K562 (cell line): ENCODE measurements at regions not wholly inside any gene's neighbourhood (a gene's known extent, or its start where the extent isn't known, plus 50 kb on each side); places are given as distances from the start of the nearest gene placed in this dataset.

ENCODE experiments used
- ATF3 ChIP-seq, 2 experiments: fragments of 450-650 bp in 1 of 2; sonication (generic) in 1 of 2; formaldehyde crosslinking in 1 of 2; IDR thresholded peaks in 1 of 2; conservative IDR thresholded peaks in 1 of 2; 2 replicates each; pipeline versions ENCODE4 v1.6.1 to v1.8.1; 2016 to 2023; ENCODE audit warnings: mild to moderate bottlenecking in 2 of 2, moderate library complexity in 2 of 2, inconsistent platforms in 1 of 2, missing genetic modification reagents in 1 of 2
- BCOR ChIP-seq: fragments of 450-650 bp; IDR thresholded peaks from 2 replicates; pipeline ENCODE4 v1.6.1; 2016
- CBX2 ChIP-seq: fragments of 200-600 bp; sonication (generic); IDR thresholded peaks from one replicate; pipeline ENCODE4 v1.6.1; 2012; ENCODE audit warnings: mild to moderate bottlenecking, low read length, inconsistent platforms; ENCODE audit not compliant: insufficient read depth, poor library complexity, severe bottlenecking
- HMG20B ChIP-seq: fragments of 250-450 bp; sonication (Bioruptor Pico); IDR thresholded peaks from 2 replicates; pipeline ENCODE4 v1.5.0; 2021; ENCODE audit warnings: mild to moderate bottlenecking
- NONO ChIP-seq, 2 experiments: fragments of 200-400 bp in 1 of 2; fragments of 450-650 bp in 1 of 2; formaldehyde crosslinking in 1 of 2; IDR thresholded peaks; 2 replicates each; pipeline ENCODE4 v1.6.1; 2017; ENCODE audit warnings: low read depth in 2 of 2, mild to moderate bottlenecking in 2 of 2, moderate library complexity in 2 of 2, low read length in 1 of 2
- POU5F1 ChIP-seq: fragments of 150-350 bp; IDR thresholded peaks from 2 replicates; pipeline ENCODE4 v1.6.1; 2014; ENCODE audit warnings: borderline replicate concordance, low read length, low read depth, mild to moderate bottlenecking; ENCODE audit not compliant: partially characterized antibody
- ZKSCAN8 ChIP-seq: fragments of 200-800 bp; sonication (Bioruptor generic); IDR thresholded peaks from 2 replicates; pipeline ENCODE4 v1.6.1; 2016; ENCODE audit warnings: missing genetic modification characterization, missing compliant biosample characterization
- ZNF766 ChIP-seq: fragments of 200-800 bp; sonication (Bioruptor generic); conservative IDR thresholded peaks from 2 replicates; pipeline ENCODE4 v1.6.1; 2016; ENCODE audit warnings: missing genetic modification characterization, missing compliant biosample characterization
- TF ChIP-seq, protein P1 (sequence below): fragments of 250-450 bp; sonication (Bioruptor Pico); IDR thresholded peaks from 2 replicates; pipeline ENCODE4 v1.4.0; 2020; ENCODE audit warnings: mild to moderate bottlenecking, moderate library complexity, borderline replicate concordance
- TF ChIP-seq, protein P2 (sequence below): fragments of 250-450 bp; sonication (Bioruptor Pico); IDR thresholded peaks from 2 replicates; pipeline ENCODE4 v1.4.0; 2020; ENCODE audit warnings: mild to moderate bottlenecking
- TF ChIP-seq, protein P3 (sequence below): sonication (generic); formaldehyde crosslinking; IDR thresholded peaks from 2 replicates; pipeline ENCODE4 v1.8.0; 2022; ENCODE audit warnings: mild to moderate bottlenecking, low read depth, missing genetic modification reagents

DNA sequence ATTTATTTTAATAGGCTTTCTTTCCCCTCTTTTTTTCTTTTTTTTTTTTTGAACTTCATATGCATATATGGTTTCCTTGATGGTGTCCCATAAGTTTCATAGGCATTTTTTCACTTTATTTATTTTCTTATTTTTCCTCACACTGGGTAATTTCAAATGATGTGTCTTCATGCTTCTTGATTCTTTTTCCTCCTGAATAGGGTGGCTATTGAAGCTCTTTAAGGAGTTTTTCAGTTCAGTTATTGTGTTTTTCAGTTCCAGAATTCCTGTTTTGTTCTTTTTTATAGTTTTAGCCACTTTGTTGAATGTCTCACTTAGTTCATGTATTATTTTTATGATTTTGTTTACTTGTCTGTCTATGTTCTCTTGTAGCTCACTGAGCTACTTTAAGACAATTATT lies 273.2 kb downstream of the NFKBIZ start (continued):
- TF ChIP-seq, protein P1, sequence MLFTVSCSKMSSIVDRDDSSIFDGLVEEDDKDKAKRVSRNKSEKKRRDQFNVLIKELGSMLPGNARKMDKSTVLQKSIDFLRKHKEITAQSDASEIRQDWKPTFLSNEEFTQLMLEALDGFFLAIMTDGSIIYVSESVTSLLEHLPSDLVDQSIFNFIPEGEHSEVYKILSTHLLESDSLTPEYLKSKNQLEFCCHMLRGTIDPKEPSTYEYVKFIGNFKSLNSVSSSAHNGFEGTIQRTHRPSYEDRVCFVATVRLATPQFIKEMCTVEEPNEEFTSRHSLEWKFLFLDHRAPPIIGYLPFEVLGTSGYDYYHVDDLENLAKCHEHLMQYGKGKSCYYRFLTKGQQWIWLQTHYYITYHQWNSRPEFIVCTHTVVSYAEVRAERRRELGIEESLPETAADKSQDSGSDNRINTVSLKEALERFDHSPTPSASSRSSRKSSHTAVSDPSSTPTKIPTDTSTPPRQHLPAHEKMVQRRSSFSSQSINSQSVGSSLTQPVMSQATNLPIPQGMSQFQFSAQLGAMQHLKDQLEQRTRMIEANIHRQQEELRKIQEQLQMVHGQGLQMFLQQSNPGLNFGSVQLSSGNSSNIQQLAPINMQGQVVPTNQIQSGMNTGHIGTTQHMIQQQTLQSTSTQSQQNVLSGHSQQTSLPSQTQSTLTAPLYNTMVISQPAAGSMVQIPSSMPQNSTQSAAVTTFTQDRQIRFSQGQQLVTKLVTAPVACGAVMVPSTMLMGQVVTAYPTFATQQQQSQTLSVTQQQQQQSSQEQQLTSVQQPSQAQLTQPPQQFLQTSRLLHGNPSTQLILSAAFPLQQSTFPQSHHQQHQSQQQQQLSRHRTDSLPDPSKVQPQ (CRISPR knock-in tag): no peak
- TF ChIP-seq NONO (IDR thresholded peaks at IDR 0.05; ENCODE audit: low read depth in 2 of 2, low read length in 1 of 2): no peak
- no peak for TF ChIP-seq ATF3 (IDR thresholded peaks at IDR 0.05)
- no peak for TF ChIP-seq ATF3 (CRISPR knock-in tag; conservative IDR thresholded peaks at IDR 0.05)
- TF ChIP-seq ZKSCAN8 (CRISPR knock-in tag): no peak
- TF ChIP-seq CBX2: no peak
- no peak for TF ChIP-seq BCOR
- TF ChIP-seq, protein P2, sequence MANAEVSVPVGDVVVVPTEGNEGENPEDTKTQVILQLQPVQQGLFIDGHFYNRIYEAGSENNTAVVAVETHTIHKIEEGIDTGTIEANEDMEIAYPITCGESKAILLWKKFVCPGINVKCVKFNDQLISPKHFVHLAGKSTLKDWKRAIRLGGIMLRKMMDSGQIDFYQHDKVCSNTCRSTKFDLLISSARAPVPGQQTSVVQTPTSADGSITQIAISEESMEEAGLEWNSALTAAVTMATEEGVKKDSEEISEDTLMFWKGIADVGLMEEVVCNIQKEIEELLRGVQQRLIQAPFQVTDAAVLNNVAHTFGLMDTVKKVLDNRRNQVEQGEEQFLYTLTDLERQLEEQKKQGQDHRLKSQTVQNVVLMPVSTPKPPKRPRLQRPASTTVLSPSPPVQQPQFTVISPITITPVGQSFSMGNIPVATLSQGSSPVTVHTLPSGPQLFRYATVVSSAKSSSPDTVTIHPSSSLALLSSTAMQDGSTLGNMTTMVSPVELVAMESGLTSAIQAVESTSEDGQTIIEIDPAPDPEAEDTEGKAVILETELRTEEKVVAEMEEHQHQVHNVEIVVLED: no peak
- TF ChIP-seq, protein P3, sequence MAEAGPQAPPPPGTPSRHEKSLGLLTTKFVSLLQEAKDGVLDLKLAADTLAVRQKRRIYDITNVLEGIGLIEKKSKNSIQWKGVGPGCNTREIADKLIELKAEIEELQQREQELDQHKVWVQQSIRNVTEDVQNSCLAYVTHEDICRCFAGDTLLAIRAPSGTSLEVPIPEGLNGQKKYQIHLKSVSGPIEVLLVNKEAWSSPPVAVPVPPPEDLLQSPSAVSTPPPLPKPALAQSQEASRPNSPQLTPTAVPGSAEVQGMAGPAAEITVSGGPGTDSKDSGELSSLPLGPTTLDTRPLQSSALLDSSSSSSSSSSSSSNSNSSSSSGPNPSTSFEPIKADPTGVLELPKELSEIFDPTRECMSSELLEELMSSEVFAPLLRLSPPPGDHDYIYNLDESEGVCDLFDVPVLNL (CRISPR knock-in tag): no peak
- no peak for TF ChIP-seq ZNF766 (CRISPR knock-in tag)
- TF ChIP-seq POU5F1: no peak
- no peak for TF ChIP-seq HMG20B
